ENCODE measurements at regions not wholly inside any gene's neighbourhood (a gene's known extent, or its start where the extent isn't known, plus 50 kb on each side); places are given as distances from the start of the nearest gene placed in this dataset.

GRCh38 chr22:22410677-22411076 lies 97.9 kb downstream of the ZNF280B start:
- Histone ChIP-seq H3K36me3 (ENCODE audit: control insufficient read depth in 2 of 4, insufficient read depth in 4 of 4, low read length in 3 of 4) (no peaks in the 10 kb centered on the region), H3K4me1 (replicated peaks in 1 of 4; ENCODE audit: control insufficient read depth in 3 of 4, insufficient read depth in 4 of 4, low read length in 3 of 4) (no peaks in the 10 kb centered on the region), H3K9ac (replicated peaks in 1 of 4; ENCODE audit: extremely low read depth in 1 of 4, low read depth in 3 of 4, low read length in 3 of 4) (no peak overlapping the region), H3K23me2 (ENCODE audit: low read depth, low read length) (no peaks in the 10 kb centered on the region), H3K14ac (ENCODE audit: insufficient read length) (no peak overlapping the region), H2BK12ac (ENCODE audit: low read depth, low read length) (no peak overlapping the region), H4K8ac (ENCODE audit: extremely low read depth, insufficient read depth, low read length) (no peak overlapping the region), H3K4me3 (ENCODE audit: extremely low read depth in 1 of 4, insufficient read depth in 2 of 4, low read depth in 3 of 4, low read length in 4 of 4) (no peak overlapping the region), H3K56ac (replicated peaks; ENCODE audit: insufficient read length, low read depth, low read length) (no peak overlapping the region), H3K79me1 (ENCODE audit: low read depth, low read length) (no peaks in the 10 kb centered on the region), H3K9me3 (ENCODE audit: insufficient read depth in 2 of 2, low read depth in 1 of 2, low read length in 1 of 2) (no peaks in the 10 kb centered on the region), H3K18ac (ENCODE audit: extremely low read depth, low read length) (no peak overlapping the region), H3K79me2 (ENCODE audit: control insufficient read depth in 1 of 2, insufficient read depth in 2 of 2, low read length in 2 of 2) (no peaks in the 10 kb centered on the region), H2BK15ac (ENCODE audit: low read length) (no peak overlapping the region), H3K4ac (replicated peaks; ENCODE audit: insufficient read length, low read depth, low read length) (no peak overlapping the region), H2AK5ac (ENCODE audit: low read depth, low read length) (no peak overlapping the region), H4K91ac (replicated peaks; ENCODE audit: insufficient read length, low read length) (no peak overlapping the region), H2BK20ac (ENCODE audit: low read length) (no peak overlapping the region), H3K27ac (ENCODE audit: low read depth, low read length) (no peak overlapping the region), H2BK5ac (ENCODE audit: low read depth, low read length) (no peak overlapping the region), H3K23ac (ENCODE audit: insufficient read length) (no peak overlapping the region), H4K20me1 (replicated peaks in 1 of 2; ENCODE audit: control insufficient read depth in 1 of 2, insufficient read depth in 2 of 2, low read length in 2 of 2) (no peaks in the 10 kb centered on the region), H2AFZ (ENCODE audit: low read length) (no peak overlapping the region), H2BK120ac (replicated peaks; ENCODE audit: low read depth, low read length) (no peak overlapping the region), H3K27me3 (replicated peaks in 1 of 4; ENCODE audit: control insufficient read depth in 3 of 4, extremely low read depth in 1 of 4, insufficient read depth in 3 of 4, low read length in 3 of 4) (peaks cover 67 to 99% (median 95%) of the 10 kb centered on the region in 4 experiments), H4K5ac (ENCODE audit: insufficient read length, low read depth, low read length) (no peak overlapping the region), H3K4me2 (ENCODE audit: insufficient read depth in 1 of 2, low read depth in 2 of 2, low read length in 2 of 2) (no peak overlapping the region)
- 64% methylated on average over 3 of the region's 3 CpGs; no CpG with 5 or more reads in 1 of the 2 experiments for WGBS, 2 experiments (ENCODE audit: extremely low coverage in 1 of 2, insufficient coverage in 1 of 2, insufficient read length in 1 of 2, insufficient replicate concordance in 2 of 2, low coverage in 1 of 2, low lambda C conversion rate in 2 of 2, missing lambda C conversion rate in 1 of 2)
- ChIA-PET CTCF (ENCODE audit: partially characterized antibody) (interaction anchor here (1.0 to 5.0 kb wide), 6 partner anchors 11 to 679 kb away, joined by 3 to 31 read pairs (median 9); no protein-coding TSS in a partner anchor), POLR2A (ENCODE audit: partially characterized antibody) (no interaction called here)
- FAIRE-seq = no peak
- no peak for DNase-seq (ENCODE audit: low read depth in 1 of 2, low spot score in 2 of 2)
- no peak for TF ChIP-seq TAF1 (IDR thresholded peaks at IDR 0.05; ENCODE audit: low read depth, low read length)

Measured in H1 (cell line).